G401.6 (cell line): ENCODE measurements at regions not wholly inside any gene's neighbourhood (a gene's known extent, or its start where the extent isn't known, plus 50 kb on each side); places are given as distances from the start of the nearest gene placed in this dataset.

Experiments used
- FAIRE-seq: peaks from 2 replicates; lab custom pipeline; 2012; peaks lifted over from hg19 to GRCh38; lab: Jason Lieb, UNC

- FAIRE-seq: no peak
Measured at GRCh38 chr1:193326296-193326695, 139.9 kb upstream of the B3GALT2 start.

- no peak for FAIRE-seq
Measured at GRCh38 chr1:193325771-193326170, 139.4 kb upstream of the B3GALT2 start.

- no peak for FAIRE-seq
Measured at GRCh38 chr1:193325042-193325441, 138.6 kb upstream of the B3GALT2 start.

- no peak for FAIRE-seq
Measured at GRCh38 chr1:193322211-193322610, 135.8 kb upstream of the B3GALT2 start.

- no peak for FAIRE-seq
Measured at GRCh38 chr1:193321242-193321840, 134.9 kb upstream of the B3GALT2 start.

GRCh38 chr1:193320270-193320669, 133.9 kb upstream of the B3GALT2 start:
- no peak for FAIRE-seq

GRCh38 chr1:193318347-193318746, 131.9 kb upstream of the B3GALT2 start:
- no peak for FAIRE-seq

GRCh38 chr1:193313354-193314140, 127.1 kb upstream of the B3GALT2 start:
- no peak for FAIRE-seq

- no peak for FAIRE-seq
Measured at GRCh38 chr1:193312432-193312831, 126.0 kb upstream of the B3GALT2 start.

GRCh38 chr1:193311226-193311948, 125.0 kb upstream of the B3GALT2 start:
- FAIRE-seq: no peak

- no peak for FAIRE-seq
Measured at GRCh38 chr1:193310564-193310963, 124.2 kb upstream of the B3GALT2 start.

GRCh38 chr1:193309936-193310475, 123.6 kb upstream of the B3GALT2 start:
- FAIRE-seq: no peak

- FAIRE-seq: no peak
Measured at GRCh38 chr1:193308438-193308837, 122.0 kb upstream of the B3GALT2 start.

GRCh38 chr1:193306430-193306829, 120.0 kb upstream of the B3GALT2 start:
- FAIRE-seq: no peak
